ENCODE measurements at regions not wholly inside any gene's neighbourhood (a gene's known extent, or its start where the extent isn't known, plus 50 kb on each side); places are given as distances from the start of the nearest gene placed in this dataset.

DNA sequence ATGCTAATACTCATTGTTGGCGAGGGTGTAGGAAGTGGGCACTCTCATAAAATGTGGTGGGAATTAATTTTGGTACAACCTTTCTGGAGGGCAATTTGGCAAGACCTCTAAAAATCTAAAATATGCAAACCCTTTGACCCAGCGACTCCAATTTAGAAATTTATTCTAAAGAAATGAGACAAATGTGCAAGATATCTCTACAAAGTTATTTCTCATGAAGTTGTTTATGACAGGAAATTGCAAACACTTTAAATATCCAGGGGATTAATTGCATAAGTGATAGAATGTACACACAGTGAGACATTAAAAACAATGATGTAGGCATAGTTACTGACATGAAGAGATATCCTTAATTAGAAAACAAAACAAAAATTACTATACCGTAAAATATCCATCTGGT, 246.3 kb upstream of the MAP3K1 start:
- Histone ChIP-seq H3K27me3 (no peaks in the 10 kb centered on the region), H3K27ac (no peak overlapping the region), H3K4me3 (no peak overlapping the region), H3K9me3 (peaks cover 0 to 3% (median 0%) of the 10 kb centered on the region in 3 donors), H3K4me1 (peaks cover 0 to 24% (median 6%) of the 10 kb centered on the region in 4 donors), H3K36me3 (no peaks in the 10 kb centered on the region)
- intact Hi-C loops (cut with DNase I; ENCODE audit: low total_unique reads), result no loop called here
- DNase-seq, result no peak
- TF ChIP-seq, protein P1, sequence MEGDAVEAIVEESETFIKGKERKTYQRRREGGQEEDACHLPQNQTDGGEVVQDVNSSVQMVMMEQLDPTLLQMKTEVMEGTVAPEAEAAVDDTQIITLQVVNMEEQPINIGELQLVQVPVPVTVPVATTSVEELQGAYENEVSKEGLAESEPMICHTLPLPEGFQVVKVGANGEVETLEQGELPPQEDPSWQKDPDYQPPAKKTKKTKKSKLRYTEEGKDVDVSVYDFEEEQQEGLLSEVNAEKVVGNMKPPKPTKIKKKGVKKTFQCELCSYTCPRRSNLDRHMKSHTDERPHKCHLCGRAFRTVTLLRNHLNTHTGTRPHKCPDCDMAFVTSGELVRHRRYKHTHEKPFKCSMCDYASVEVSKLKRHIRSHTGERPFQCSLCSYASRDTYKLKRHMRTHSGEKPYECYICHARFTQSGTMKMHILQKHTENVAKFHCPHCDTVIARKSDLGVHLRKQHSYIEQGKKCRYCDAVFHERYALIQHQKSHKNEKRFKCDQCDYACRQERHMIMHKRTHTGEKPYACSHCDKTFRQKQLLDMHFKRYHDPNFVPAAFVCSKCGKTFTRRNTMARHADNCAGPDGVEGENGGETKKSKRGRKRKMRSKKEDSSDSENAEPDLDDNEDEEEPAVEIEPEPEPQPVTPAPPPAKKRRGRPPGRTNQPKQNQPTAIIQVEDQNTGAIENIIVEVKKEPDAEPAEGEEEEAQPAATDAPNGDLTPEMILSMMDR (IDR thresholded peaks at IDR 0.05), result no peak

DNA sequence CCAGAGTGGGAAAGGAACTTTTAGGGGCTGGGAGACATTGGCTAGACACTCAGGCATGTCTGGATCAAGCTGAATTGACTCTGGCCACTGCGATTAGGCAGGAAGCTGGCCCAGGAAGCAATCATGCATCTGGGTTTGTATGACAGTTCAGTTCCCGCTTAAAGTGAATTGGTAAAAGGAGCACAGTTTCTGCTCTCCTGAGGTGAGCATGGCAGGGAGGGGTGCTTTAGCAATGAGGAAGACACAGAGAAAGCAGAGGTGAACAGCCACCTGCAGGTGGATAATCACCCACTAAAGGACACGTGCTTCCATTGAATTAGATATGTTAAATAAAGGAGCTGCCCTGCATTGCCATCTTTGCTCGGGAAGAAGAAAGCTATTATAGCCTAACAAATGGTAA, 248.1 kb upstream of the MAP3K1 start:
- Histone ChIP-seq H3K4me1 (peaks cover 0 to 24% (median 6%) of the 10 kb centered on the region in 4 donors), H3K27ac (no peak overlapping the region), H3K36me3 (no peaks in the 10 kb centered on the region), H3K4me3 (no peak overlapping the region), H3K9me3 (no peaks in the 10 kb centered on the region), H3K27me3 (no peaks in the 10 kb centered on the region)
- DNase-seq, result no peak
- TF ChIP-seq, protein P1 (IDR thresholded peaks at IDR 0.05), result no peak
- intact Hi-C loops (cut with DNase I; ENCODE audit: low total_unique reads), result no loop called here

DNA sequence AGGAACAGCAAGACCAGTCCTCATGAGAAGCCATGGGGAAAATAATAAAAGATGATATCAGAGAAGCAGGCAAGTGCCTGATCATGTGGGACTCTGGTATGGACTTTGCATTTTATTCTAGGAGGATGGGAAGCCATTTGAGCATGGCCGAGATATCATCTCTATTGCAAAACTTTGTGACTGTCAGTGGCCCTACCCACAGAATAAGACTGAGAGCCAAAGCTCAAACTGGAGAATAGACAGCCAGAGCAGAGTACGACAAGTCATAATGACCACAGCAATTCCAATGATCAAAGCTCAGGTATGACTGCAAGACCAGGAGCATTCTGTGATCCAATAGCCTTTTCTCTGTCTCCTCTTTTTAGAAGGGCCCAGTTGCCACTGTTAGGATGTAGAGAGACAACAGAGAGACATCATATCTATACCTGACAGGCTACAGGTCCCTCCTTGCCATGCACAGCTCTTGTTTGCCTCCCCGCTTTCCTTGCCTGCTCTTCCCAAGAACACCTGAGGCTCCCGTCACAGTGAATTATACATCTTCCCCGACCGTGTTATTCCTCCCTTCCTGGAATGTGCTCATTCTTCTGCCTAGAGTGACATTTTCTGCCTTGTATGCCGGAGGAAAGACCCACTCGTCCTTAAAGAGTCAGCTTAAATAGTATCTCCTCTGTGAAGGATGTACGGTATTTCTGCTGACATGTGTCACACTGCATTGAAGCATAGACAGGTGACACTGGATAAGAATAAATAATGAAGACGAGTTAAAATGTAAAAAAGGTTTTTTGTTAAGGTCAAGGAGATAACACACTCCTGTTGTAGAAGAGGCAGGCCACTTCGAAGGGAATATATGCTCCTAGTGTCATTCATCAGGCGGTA, 248.7 kb upstream of the MAP3K1 start:
- TF ChIP-seq, protein P1 (IDR thresholded peaks at IDR 0.05), result no peak
- H3K4me1 ChIP-seq, result peaks cover 0 to 24% (median 6%) of the 10 kb centered on the region in 4 donors
- no peaks in the 10 kb centered on the region for H3K27me3 ChIP-seq
- DNase-seq, result no peak
- no peaks in the 10 kb centered on the region for H3K36me3 ChIP-seq
- H3K9me3 ChIP-seq, result no peaks in the 10 kb centered on the region
- no peak overlapping the region for H3K4me3 ChIP-seq
- intact Hi-C loops (cut with DNase I; ENCODE audit: low total_unique reads), result no loop called here
- no peak overlapping the region for H3K27ac ChIP-seq

DNA sequence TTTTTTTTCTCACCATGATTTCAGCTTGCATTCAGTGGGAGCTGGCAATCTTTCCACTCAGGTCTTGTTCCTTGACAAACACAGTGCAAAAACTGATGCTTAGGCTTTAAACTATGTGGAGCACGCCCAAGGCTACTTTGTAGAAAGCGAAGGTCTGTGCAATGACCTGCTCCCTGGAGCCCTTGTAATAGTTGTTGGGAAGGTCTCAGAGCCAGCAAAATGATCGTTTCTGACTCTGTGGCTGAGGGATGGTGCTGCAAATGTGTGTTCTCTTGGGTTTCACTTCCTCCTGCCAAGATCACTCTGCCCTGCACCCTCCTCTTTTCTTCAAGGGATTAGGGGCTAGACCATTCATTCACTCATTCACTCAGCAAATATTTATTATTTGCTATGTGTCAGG, 249.7 kb upstream of the MAP3K1 start:
- TF ChIP-seq, protein P1 (IDR thresholded peaks at IDR 0.05), result no peak
- no peak for DNase-seq
- Histone ChIP-seq H3K27me3 (no peaks in the 10 kb centered on the region), H3K9me3 (no peaks in the 10 kb centered on the region), H3K36me3 (no peaks in the 10 kb centered on the region), H3K4me1 (peaks cover 0 to 24% (median 6%) of the 10 kb centered on the region in 4 donors), H3K4me3 (no peak overlapping the region), H3K27ac (no peak overlapping the region)
- intact Hi-C loops (cut with DNase I; ENCODE audit: low total_unique reads), result no loop called here

DNA sequence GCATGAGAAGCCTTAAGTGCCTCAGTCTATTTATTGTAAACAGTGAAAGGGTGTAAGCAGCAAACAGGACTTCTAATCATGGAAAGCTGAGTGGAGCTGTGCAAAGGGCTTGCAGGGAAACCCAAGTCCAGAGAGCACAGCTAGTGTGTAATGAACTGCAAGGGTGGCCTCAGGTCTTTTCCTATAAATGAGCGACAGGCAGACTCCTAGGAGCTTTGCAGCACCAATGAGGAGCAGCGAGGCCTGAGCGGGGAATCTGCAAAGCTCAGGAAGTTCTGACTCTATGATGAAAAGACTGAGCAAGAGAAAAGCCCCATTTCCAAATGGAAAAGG, 250.1 kb upstream of the MAP3K1 start:
- H3K27ac ChIP-seq, result no peak overlapping the region
- peaks cover 0 to 24% (median 6%) of the 10 kb centered on the region in 4 donors for H3K4me1 ChIP-seq
- H3K36me3 ChIP-seq, result no peaks in the 10 kb centered on the region
- H3K4me3 ChIP-seq, result no peak overlapping the region
- H3K27me3 ChIP-seq, result no peaks in the 10 kb centered on the region
- intact Hi-C loops (cut with DNase I; ENCODE audit: low total_unique reads), result no loop called here
- DNase-seq, result no peak
- TF ChIP-seq, protein P1 (IDR thresholded peaks at IDR 0.05), result no peak
- H3K9me3 ChIP-seq, result no peaks in the 10 kb centered on the region

Data from tibial artery (tissue), 4 donors.